ENCODE measurements at regions not wholly inside any gene's neighbourhood (a gene's known extent, or its start where the extent isn't known, plus 50 kb on each side); places are given as distances from the start of the nearest gene placed in this dataset.

DNA sequence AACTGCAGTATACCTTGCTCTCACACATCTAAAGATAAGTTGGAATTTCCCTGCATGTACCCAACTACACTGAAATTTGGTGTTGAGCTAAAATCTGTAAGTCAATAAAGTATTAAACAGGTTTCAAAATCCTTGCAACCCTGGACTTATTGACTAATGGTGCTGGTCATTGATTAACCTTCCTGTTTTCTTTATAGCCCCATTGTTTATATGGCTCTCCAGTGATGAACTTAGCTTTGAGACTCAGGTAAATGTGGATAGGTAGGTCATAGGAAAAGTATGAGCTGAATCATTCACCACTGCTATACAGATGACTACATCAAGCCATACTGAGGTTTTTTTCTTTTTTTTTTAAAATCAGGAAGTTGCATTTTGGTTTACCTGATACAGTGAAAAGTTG is 132.7 kb downstream of the FAT3 start:
- Histone ChIP-seq H3K27ac (ENCODE audit: control insufficient read depth, insufficient read depth, low read length) (no peak overlapping the region), H2AFZ (ENCODE audit: control insufficient read depth, low read length) (no peak overlapping the region), H3K9ac (ENCODE audit: control insufficient read depth, extremely low read depth, insufficient read depth, low read length) (no peak overlapping the region), H3K9me3 (ENCODE audit: control insufficient read depth, low read depth, low read length) (no peaks in the 10 kb centered on the region), H4K20me1 (ENCODE audit: control insufficient read depth, extremely low read depth, insufficient read depth, low read length) (no peaks in the 10 kb centered on the region), H3K27me3 (ENCODE audit: control insufficient read depth, extremely low read depth, insufficient read depth, low read length) (no peaks in the 10 kb centered on the region), H3K9me1 (ENCODE audit: control insufficient read depth, extremely low read depth, insufficient read depth, low read length) (no peaks in the 10 kb centered on the region), H3K79me2 (ENCODE audit: control insufficient read depth, insufficient read depth, low read length) (no peaks in the 10 kb centered on the region), H3K4me2 (ENCODE audit: control insufficient read depth, extremely low read depth, insufficient read depth, low read depth, low read length) (no peak overlapping the region), H3K4me1 (ENCODE audit: control insufficient read depth, extremely low read depth, insufficient read depth, low read length) (peaks cover 5% of the 10 kb centered on the region), H3K36me3 (ENCODE audit: control insufficient read depth in 2 of 2, extremely low read depth in 1 of 2, insufficient read depth in 2 of 2, low read length in 2 of 2) (no peaks in the 10 kb centered on the region), H3K4me3 (ENCODE audit: control insufficient read depth in 2 of 3, extremely low read depth in 1 of 3, insufficient read depth in 2 of 3, low read depth in 1 of 3, low read length in 3 of 3) (no peak overlapping the region)
- TF ChIP-seq, protein P1, sequence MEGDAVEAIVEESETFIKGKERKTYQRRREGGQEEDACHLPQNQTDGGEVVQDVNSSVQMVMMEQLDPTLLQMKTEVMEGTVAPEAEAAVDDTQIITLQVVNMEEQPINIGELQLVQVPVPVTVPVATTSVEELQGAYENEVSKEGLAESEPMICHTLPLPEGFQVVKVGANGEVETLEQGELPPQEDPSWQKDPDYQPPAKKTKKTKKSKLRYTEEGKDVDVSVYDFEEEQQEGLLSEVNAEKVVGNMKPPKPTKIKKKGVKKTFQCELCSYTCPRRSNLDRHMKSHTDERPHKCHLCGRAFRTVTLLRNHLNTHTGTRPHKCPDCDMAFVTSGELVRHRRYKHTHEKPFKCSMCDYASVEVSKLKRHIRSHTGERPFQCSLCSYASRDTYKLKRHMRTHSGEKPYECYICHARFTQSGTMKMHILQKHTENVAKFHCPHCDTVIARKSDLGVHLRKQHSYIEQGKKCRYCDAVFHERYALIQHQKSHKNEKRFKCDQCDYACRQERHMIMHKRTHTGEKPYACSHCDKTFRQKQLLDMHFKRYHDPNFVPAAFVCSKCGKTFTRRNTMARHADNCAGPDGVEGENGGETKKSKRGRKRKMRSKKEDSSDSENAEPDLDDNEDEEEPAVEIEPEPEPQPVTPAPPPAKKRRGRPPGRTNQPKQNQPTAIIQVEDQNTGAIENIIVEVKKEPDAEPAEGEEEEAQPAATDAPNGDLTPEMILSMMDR (optimal IDR thresholded peaks at IDR 0.05 in 1 of 3, IDR thresholded peaks at IDR 0.05 in 1 of 3, conservative IDR thresholded peaks at IDR 0.05 in 1 of 3; ENCODE audit: extremely low read depth in 1 of 3, insufficient read depth in 2 of 3, low read length in 3 of 3), result no peak
- TF ChIP-seq EZH2 (IDR thresholded peaks at IDR 0.05; ENCODE audit: low read length), result no peak
- no peak for DNase-seq (ENCODE audit: low read depth, low spot score)
- peak; percentile 68 for FAIRE-seq
- dilution Hi-C loops (cut with MboI; ENCODE audit: extremely low pct_ligation_motif_present, low sequenced_read_pairs), result no loop called here

GRCh38 chr11:92357841-92358240 is 133.2 kb downstream of the FAT3 start:
- no peaks in the 10 kb centered on the region for H3K9me1 ChIP-seq (ENCODE audit: control insufficient read depth, extremely low read depth, insufficient read depth, low read length)
- no peak overlapping the region for H3K9ac ChIP-seq (ENCODE audit: control insufficient read depth, extremely low read depth, insufficient read depth, low read length)
- FAIRE-seq (no peak), DNase-seq (ENCODE audit: low read depth, low spot score) (no peak)
- no peak overlapping the region for H3K4me2 ChIP-seq (ENCODE audit: control insufficient read depth, extremely low read depth, insufficient read depth, low read depth, low read length)
- no peak overlapping the region for H3K27ac ChIP-seq (ENCODE audit: control insufficient read depth, insufficient read depth, low read length)
- no peak overlapping the region for H3K4me3 ChIP-seq (ENCODE audit: control insufficient read depth in 2 of 3, extremely low read depth in 1 of 3, insufficient read depth in 2 of 3, low read depth in 1 of 3, low read length in 3 of 3)
- H4K20me1 ChIP-seq (ENCODE audit: control insufficient read depth, extremely low read depth, insufficient read depth, low read length), result no peaks in the 10 kb centered on the region
- H3K36me3 ChIP-seq (ENCODE audit: control insufficient read depth in 2 of 2, extremely low read depth in 1 of 2, insufficient read depth in 2 of 2, low read length in 2 of 2), result no peaks in the 10 kb centered on the region
- dilution Hi-C loops (cut with MboI; ENCODE audit: extremely low pct_ligation_motif_present, low sequenced_read_pairs), result no loop called here
- no peak overlapping the region for H2AFZ ChIP-seq (ENCODE audit: control insufficient read depth, low read length)
- TF ChIP-seq, protein P1 (optimal IDR thresholded peaks at IDR 0.05 in 1 of 3, IDR thresholded peaks at IDR 0.05 in 1 of 3, conservative IDR thresholded peaks at IDR 0.05 in 1 of 3; ENCODE audit: extremely low read depth in 1 of 3, insufficient read depth in 2 of 3, low read length in 3 of 3), result no peak
- TF ChIP-seq EZH2 (IDR thresholded peaks at IDR 0.05; ENCODE audit: low read length), result no peak
- H3K79me2 ChIP-seq (ENCODE audit: control insufficient read depth, insufficient read depth, low read length), result no peaks in the 10 kb centered on the region
- H3K27me3 ChIP-seq (ENCODE audit: control insufficient read depth, extremely low read depth, insufficient read depth, low read length), result no peaks in the 10 kb centered on the region
- H3K4me1 ChIP-seq (ENCODE audit: control insufficient read depth, extremely low read depth, insufficient read depth, low read length), result peaks cover 5% of the 10 kb centered on the region
- no peaks in the 10 kb centered on the region for H3K9me3 ChIP-seq (ENCODE audit: control insufficient read depth, low read depth, low read length)

Measured in keratinocyte (primary cell).